Activated CD4-positive, alpha-beta T cell treated with anti-CD3 and anti-CD28 coated beads, Interleukin-2, amount 10 ng/mL, durations not matched to agents 7 days and 5 days (primary cell): ENCODE measurements at regions not wholly inside any gene's neighbourhood (a gene's known extent, or its start where the extent isn't known, plus 50 kb on each side); places are given as distances from the start of the nearest gene placed in this dataset.
"Not testable (repeated sequence)": the region's sequence is repeated elsewhere in the genome, so short reads cannot be mapped to it uniquely, and the experiment has no call there.

Experiments used
- CTCF ChIA-PET: fragments of 350-600 bp; sonication (Branson Sonifier 250); formaldehyde crosslinking; loops from one replicate; lab custom pipeline; 2021; ENCODE audit warnings: antibody characterized with exemption; lab: Charles Lee
- POLR2A ChIA-PET: fragments of 350-600 bp; sonication (Branson Sonifier 250); formaldehyde crosslinking; loops from one replicate; lab custom pipeline; 2021; ENCODE audit warnings: antibody characterized with exemption; lab: Charles Lee
- DNase-seq: peaks from one replicate; pipeline ENCODE4 v3.0.0-alpha.2; 2020
- H3K27ac Mint-ChIP-seq: one replicate; pipeline ENCODE4 v1.8.0; 2021; ENCODE audit warnings: mild to moderate bottlenecking, moderate library complexity, mixed read lengths
- H3K27me3 Mint-ChIP-seq: one replicate; pipeline ENCODE4 v1.8.0; 2021; ENCODE audit warnings: mixed read lengths
- H3K36me3 Mint-ChIP-seq: one replicate; pipeline ENCODE4 v1.8.0; 2021; ENCODE audit warnings: low read depth, mixed read lengths
- H3K4me1 Mint-ChIP-seq: one replicate; pipeline ENCODE4 v1.8.0; 2021; ENCODE audit warnings: mixed read lengths
- H3K4me3 Mint-ChIP-seq: one replicate; pipeline ENCODE4 v1.8.0; 2021; ENCODE audit warnings: mild to moderate bottlenecking, moderate library complexity, mixed read lengths
- H3K9me3 Mint-ChIP-seq: one replicate; pipeline ENCODE4 v1.8.0; 2021; ENCODE audit warnings: mixed read lengths

- H3K36me3 Mint-ChIP-seq, CTCF ChIA-PET, H3K27me3 Mint-ChIP-seq, POLR2A ChIA-PET, H3K9me3 Mint-ChIP-seq, H3K4me1 Mint-ChIP-seq, H3K27ac Mint-ChIP-seq, DNase-seq, H3K4me3 Mint-ChIP-seq: not testable (repeated sequence)
Measured at GRCh38 chr6:57898850-57899249, 581.4 kb downstream of the PRIM2 start.

- H3K27me3 Mint-ChIP-seq, H3K4me1 Mint-ChIP-seq, H3K27ac Mint-ChIP-seq, CTCF ChIA-PET, DNase-seq, H3K36me3 Mint-ChIP-seq, POLR2A ChIA-PET, H3K9me3 Mint-ChIP-seq, H3K4me3 Mint-ChIP-seq: not testable (repeated sequence)
Measured at GRCh38 chr6:57900687-57901399, 583.4 kb downstream of the PRIM2 start.

DNA sequence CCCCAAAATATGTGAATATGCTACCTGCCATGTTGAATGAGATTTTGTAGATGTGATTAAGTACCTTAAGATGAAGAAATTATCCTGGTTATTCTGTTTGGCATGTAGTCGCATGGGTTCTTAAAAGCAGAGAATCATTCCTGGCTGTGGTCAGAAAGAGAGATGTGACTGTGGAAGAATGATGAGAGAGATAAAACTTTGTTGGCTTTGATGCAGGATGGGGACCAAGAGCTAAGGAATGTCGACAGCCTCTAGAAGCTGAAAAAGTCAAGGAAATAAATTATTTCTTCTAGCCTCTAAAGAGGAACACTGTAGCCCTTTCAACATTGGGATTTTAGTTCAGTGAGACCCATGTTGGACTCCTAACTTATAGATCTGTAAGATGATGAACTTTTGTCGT lies 584.0 kb downstream of the PRIM2 start:
- H3K4me1 Mint-ChIP-seq, H3K9me3 Mint-ChIP-seq, H3K27ac Mint-ChIP-seq, CTCF ChIA-PET, H3K36me3 Mint-ChIP-seq, H3K27me3 Mint-ChIP-seq, DNase-seq, H3K4me3 Mint-ChIP-seq, POLR2A ChIA-PET: not testable (repeated sequence)

DNA sequence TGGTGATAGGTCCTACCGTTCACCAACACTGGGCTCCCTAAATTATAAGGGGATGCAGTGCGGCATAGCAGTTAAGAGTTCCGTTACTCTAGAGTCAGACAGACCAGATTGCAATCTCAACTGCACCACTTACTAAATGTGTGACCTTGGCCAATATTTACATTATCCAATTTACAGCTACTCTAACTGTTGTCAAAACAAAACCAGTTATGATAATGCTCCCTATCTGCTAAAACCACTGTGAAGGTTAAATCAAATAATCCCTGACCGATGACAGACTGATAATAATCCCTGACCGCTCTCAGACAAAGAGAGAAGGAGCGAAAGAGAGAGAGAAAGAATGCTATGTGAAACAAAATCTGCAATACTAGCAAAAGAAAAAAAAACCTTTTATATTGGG lies 586.9 kb downstream of the PRIM2 start:
- H3K36me3 Mint-ChIP-seq, POLR2A ChIA-PET, H3K27ac Mint-ChIP-seq, H3K4me1 Mint-ChIP-seq, DNase-seq, H3K9me3 Mint-ChIP-seq, H3K27me3 Mint-ChIP-seq, CTCF ChIA-PET, H3K4me3 Mint-ChIP-seq: not testable (repeated sequence)

DNA sequence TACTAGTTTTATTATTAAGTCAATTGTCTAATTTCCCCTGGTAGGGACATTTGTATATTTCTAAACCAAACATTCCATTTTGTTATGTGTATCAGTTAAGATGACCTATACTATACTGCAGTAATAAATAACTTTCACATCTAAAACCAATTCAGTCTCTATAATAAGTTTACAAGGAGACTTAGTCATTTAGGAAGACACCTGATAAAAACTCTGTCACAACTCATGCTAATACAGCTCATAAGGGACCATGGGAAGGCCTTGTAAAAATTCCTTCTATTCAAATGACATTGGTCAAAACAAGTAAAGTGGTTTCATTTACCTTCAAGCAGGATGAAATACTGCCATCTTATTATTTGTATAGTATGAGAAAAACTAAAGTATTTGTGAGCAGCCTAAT lies 597.9 kb downstream of the PRIM2 start:
- H3K36me3 Mint-ChIP-seq, H3K4me3 Mint-ChIP-seq, CTCF ChIA-PET, POLR2A ChIA-PET, H3K9me3 Mint-ChIP-seq, H3K27me3 Mint-ChIP-seq, H3K4me1 Mint-ChIP-seq, H3K27ac Mint-ChIP-seq, DNase-seq: not testable (repeated sequence)

- H3K27ac Mint-ChIP-seq, H3K27me3 Mint-ChIP-seq, DNase-seq, H3K9me3 Mint-ChIP-seq, H3K4me3 Mint-ChIP-seq, H3K4me1 Mint-ChIP-seq, CTCF ChIA-PET, H3K36me3 Mint-ChIP-seq, POLR2A ChIA-PET: not testable (repeated sequence)
Measured at GRCh38 chr6:57942966-57943365, 625.5 kb downstream of the PRIM2 start.

DNA sequence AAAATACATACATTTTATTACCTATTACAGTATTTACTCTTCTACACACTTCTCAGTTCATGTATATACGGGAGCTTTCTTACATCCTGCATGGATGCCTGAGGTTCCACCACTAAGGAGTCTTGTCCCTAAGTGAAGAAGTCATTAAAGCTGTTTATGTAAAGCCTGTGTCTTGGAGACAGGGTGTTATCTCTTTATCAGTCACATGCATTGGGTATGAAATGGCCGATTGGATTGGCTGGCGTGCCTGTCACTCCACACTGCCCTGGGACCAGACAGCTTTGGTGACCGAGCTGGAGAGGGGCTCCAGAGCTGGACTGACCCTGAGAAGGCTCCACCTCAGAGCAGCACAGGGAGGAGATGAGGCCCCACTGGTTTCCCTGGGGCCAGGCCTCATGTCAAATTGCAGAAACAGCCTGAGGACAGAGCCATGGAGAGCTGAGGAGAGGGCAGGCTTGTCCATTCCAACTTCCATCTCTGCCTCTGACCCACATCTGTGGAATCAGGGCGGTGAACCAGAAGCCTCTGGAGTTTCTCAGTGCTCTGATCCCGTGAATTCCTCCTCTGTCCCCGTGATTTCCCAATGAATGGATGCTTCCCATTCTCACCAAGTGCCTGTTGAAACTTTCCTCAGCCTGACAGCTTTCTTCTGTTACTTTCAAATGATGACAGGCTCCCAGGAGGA lies 628.8 kb downstream of the PRIM2 start:
- H3K36me3 Mint-ChIP-seq, H3K27ac Mint-ChIP-seq, CTCF ChIA-PET, H3K4me1 Mint-ChIP-seq, H3K27me3 Mint-ChIP-seq, DNase-seq, POLR2A ChIA-PET, H3K9me3 Mint-ChIP-seq, H3K4me3 Mint-ChIP-seq: not testable (repeated sequence)

- H3K27ac Mint-ChIP-seq, H3K4me1 Mint-ChIP-seq, H3K36me3 Mint-ChIP-seq, H3K27me3 Mint-ChIP-seq, POLR2A ChIA-PET, H3K4me3 Mint-ChIP-seq, CTCF ChIA-PET, DNase-seq, H3K9me3 Mint-ChIP-seq: not testable (repeated sequence)
Measured at GRCh38 chr6:57946769-57947091, 629.3 kb downstream of the PRIM2 start.

DNA sequence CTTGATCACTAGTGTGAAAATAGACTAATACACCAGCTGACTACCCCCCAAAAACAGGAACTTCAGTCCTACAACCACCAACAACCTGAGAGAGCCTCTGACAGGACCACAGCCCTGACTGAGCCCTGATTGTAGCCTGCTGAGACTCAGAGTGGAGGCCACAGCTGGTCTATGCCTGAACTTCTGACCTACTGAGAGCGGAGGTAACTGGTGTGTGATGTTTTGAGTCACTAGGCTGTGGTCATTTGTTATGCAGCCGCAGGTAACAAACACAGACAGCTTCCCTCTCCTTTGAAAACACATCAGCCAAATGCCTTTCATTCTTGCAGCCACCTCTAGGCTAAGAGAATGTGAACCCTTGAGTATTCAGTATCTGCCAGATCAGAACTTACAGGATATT lies 631.1 kb downstream of the PRIM2 start:
- not testable (repeated sequence) for H3K4me3 Mint-ChIP-seq

GRCh38 chr6:57950430-57950829 lies 633.0 kb downstream of the PRIM2 start:
- H3K9me3 Mint-ChIP-seq = not testable (repeated sequence)

More for the DNA sequence above, 631.1 kb downstream of the PRIM2 start:
- CTCF ChIA-PET, POLR2A ChIA-PET, H3K9me3 Mint-ChIP-seq, H3K4me1 Mint-ChIP-seq, H3K27ac Mint-ChIP-seq, DNase-seq, H3K27me3 Mint-ChIP-seq, H3K36me3 Mint-ChIP-seq: not testable (repeated sequence)

DNA sequence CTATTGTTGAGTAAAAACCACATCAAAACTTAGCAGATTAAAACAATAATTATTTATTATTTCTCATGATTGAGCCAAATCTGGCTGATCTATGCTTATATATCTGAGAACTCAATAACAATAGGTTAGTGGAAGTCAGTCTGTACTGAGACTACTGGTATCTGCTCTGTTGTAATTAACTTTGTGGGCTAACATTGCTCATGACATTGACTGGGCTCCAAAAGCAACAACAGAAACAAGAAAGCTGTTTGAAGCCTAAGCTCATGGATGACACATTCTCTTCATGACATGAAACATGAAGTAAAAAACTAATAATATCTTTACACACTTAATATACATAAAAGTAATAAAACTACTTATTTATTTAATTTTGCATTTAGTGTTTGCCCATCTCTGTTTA lies 649.3 kb downstream of the PRIM2 start:
- H3K4me1 Mint-ChIP-seq, DNase-seq, H3K9me3 Mint-ChIP-seq, POLR2A ChIA-PET, CTCF ChIA-PET, H3K36me3 Mint-ChIP-seq, H3K27me3 Mint-ChIP-seq, H3K4me3 Mint-ChIP-seq, H3K27ac Mint-ChIP-seq: not testable (repeated sequence)

More at GRCh38 chr6:57950430-57950829, 633.0 kb downstream of the PRIM2 start:
- H3K27me3 Mint-ChIP-seq, H3K4me1 Mint-ChIP-seq, CTCF ChIA-PET, H3K27ac Mint-ChIP-seq, DNase-seq, H3K36me3 Mint-ChIP-seq, H3K4me3 Mint-ChIP-seq, POLR2A ChIA-PET: not testable (repeated sequence)

DNA sequence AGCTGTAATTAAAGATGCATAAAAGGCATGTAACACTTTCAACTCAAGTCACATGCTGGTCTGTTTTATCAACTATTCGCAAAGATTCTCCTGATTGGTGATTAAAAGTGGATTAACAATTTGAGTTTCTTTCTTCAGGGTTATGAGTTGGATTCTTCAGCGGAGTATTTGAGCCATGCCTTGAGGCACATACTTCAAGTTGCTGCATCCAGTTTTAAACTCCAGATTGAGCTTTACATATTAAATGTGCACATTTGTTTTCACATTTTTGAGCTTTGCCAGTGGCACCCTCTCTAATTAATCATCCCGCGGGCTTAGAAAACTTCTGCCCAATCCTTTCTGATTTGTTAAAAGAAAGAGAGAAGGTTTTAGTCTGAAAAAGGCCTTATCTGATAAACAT lies 654.5 kb downstream of the PRIM2 start:
- H3K27me3 Mint-ChIP-seq, CTCF ChIA-PET, H3K9me3 Mint-ChIP-seq, H3K4me1 Mint-ChIP-seq, H3K4me3 Mint-ChIP-seq, POLR2A ChIA-PET, H3K27ac Mint-ChIP-seq, H3K36me3 Mint-ChIP-seq, DNase-seq: not testable (repeated sequence)

- POLR2A ChIA-PET = no interaction called here
- Mint-ChIP-seq H3K27ac (no peak overlapping the region), H3K4me1 (no peaks in the 10 kb centered on the region), H3K9me3 (no peaks in the 10 kb centered on the region), H3K4me3 (no peak overlapping the region), H3K36me3 (no peaks in the 10 kb centered on the region), H3K27me3 (no peaks in the 10 kb centered on the region)
- CTCF ChIA-PET = no interaction called here
- DNase-seq = no peak
Measured at GRCh38 chr6:57974653-57975052, 657.2 kb downstream of the PRIM2 start.

- CTCF ChIA-PET, DNase-seq, H3K27ac Mint-ChIP-seq, H3K36me3 Mint-ChIP-seq, H3K27me3 Mint-ChIP-seq, POLR2A ChIA-PET, H3K4me3 Mint-ChIP-seq, H3K4me1 Mint-ChIP-seq, H3K9me3 Mint-ChIP-seq: not testable (repeated sequence)
Measured at GRCh38 chr6:57975127-57975526, 657.7 kb downstream of the PRIM2 start.
